ENCODE measurements at regions not wholly inside any gene's neighbourhood (a gene's known extent, or its start where the extent isn't known, plus 50 kb on each side); places are given as distances from the start of the nearest gene placed in this dataset.

DNA sequence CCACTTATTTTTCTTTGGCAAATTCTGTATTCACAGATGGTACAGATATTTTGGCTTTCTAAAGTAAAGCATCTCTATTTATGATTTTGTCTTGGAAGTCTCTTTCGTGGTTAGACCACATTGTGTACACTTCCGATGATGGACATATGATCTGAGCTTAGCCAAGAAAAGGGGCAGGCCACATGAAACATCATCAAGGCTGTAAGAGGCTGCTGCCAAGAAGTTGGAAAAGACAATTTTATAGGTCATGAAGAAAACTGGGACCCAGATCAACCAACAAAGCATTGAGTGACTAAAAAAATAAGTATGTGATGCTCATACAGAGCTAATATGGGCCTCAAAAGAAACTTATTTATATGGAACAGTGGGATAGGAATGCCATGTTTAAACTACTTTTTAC lies 266.4 kb downstream of the HAO1 start:
- H3K4me3 ChIP-seq (ENCODE audit: low read depth, low read length) = no peak overlapping the region
- ChIA-PET POLR2A (no interaction called here), CTCF (interaction anchor here (1.2 kb wide), 1 partner anchor 10 kb away, joined by 3 read pairs; no protein-coding TSS in a partner anchor)
- H3K27ac ChIP-seq (ENCODE audit: low read depth, low read length) = no peak overlapping the region
- TF ChIP-seq, protein P1, sequence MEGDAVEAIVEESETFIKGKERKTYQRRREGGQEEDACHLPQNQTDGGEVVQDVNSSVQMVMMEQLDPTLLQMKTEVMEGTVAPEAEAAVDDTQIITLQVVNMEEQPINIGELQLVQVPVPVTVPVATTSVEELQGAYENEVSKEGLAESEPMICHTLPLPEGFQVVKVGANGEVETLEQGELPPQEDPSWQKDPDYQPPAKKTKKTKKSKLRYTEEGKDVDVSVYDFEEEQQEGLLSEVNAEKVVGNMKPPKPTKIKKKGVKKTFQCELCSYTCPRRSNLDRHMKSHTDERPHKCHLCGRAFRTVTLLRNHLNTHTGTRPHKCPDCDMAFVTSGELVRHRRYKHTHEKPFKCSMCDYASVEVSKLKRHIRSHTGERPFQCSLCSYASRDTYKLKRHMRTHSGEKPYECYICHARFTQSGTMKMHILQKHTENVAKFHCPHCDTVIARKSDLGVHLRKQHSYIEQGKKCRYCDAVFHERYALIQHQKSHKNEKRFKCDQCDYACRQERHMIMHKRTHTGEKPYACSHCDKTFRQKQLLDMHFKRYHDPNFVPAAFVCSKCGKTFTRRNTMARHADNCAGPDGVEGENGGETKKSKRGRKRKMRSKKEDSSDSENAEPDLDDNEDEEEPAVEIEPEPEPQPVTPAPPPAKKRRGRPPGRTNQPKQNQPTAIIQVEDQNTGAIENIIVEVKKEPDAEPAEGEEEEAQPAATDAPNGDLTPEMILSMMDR (IDR thresholded peaks at IDR 0.05; ENCODE audit: low read depth, low read length) = no peak
- H3K9me3 ChIP-seq (ENCODE audit: control insufficient read depth, insufficient read depth, low read length) = no peaks in the 10 kb centered on the region
- no peak for DNase-seq (ENCODE audit: low read depth, low spot score)
- no peaks in the 10 kb centered on the region for H3K27me3 ChIP-seq (ENCODE audit: control insufficient read depth, insufficient read depth, low read length)

GRCh38 chr20:7682916-7683315 lies 257.3 kb downstream of the HAO1 start:
- Histone ChIP-seq H3K4me3 (ENCODE audit: low read depth, low read length) (no peak overlapping the region), H3K27ac (ENCODE audit: low read depth, low read length) (no peak overlapping the region), H3K27me3 (ENCODE audit: control insufficient read depth, insufficient read depth, low read length) (no peaks in the 10 kb centered on the region), H3K9me3 (ENCODE audit: control insufficient read depth, insufficient read depth, low read length) (no peaks in the 10 kb centered on the region)
- POLR2A ChIA-PET = no interaction called here
- CTCF ChIA-PET = no interaction called here
- DNase-seq (ENCODE audit: low read depth, low spot score) = no peak
- TF ChIP-seq, protein P1 (IDR thresholded peaks at IDR 0.05; ENCODE audit: low read depth, low read length) = no peak

- ChIA-PET CTCF (no interaction called here), POLR2A (no interaction called here)
- Histone ChIP-seq H3K27ac (ENCODE audit: low read depth, low read length) (no peak overlapping the region), H3K27me3 (ENCODE audit: control insufficient read depth, insufficient read depth, low read length) (no peaks in the 10 kb centered on the region), H3K4me3 (ENCODE audit: low read depth, low read length) (no peak overlapping the region), H3K9me3 (ENCODE audit: control insufficient read depth, insufficient read depth, low read length) (no peaks in the 10 kb centered on the region)
- no peak for DNase-seq (ENCODE audit: low read depth, low spot score)
- TF ChIP-seq, protein P1 (IDR thresholded peaks at IDR 0.05; ENCODE audit: low read depth, low read length) = no peak
Observed at GRCh38 chr20:7687065-7687464, 253.2 kb downstream of the HAO1 start.

- Histone ChIP-seq H3K27me3 (ENCODE audit: control insufficient read depth, insufficient read depth, low read length) (no peaks in the 10 kb centered on the region), H3K9me3 (ENCODE audit: control insufficient read depth, insufficient read depth, low read length) (no peaks in the 10 kb centered on the region), H3K27ac (ENCODE audit: low read depth, low read length) (no peak overlapping the region), H3K4me3 (ENCODE audit: low read depth, low read length) (no peak overlapping the region)
- no peak for DNase-seq (ENCODE audit: low read depth, low spot score)
- TF ChIP-seq, protein P1 (IDR thresholded peaks at IDR 0.05; ENCODE audit: low read depth, low read length) = no peak
- ChIA-PET CTCF (no interaction called here), POLR2A (no interaction called here)
Observed at GRCh38 chr20:7689151-7689550, 251.1 kb downstream of the HAO1 start.

GRCh38 chr20:7691647-7692269 lies 248.5 kb downstream of the HAO1 start:
- POLR2A ChIA-PET = no interaction called here
- DNase-seq (ENCODE audit: low read depth, low spot score) = no peak
- TF ChIP-seq, protein P1 (IDR thresholded peaks at IDR 0.05; ENCODE audit: low read depth, low read length) = no peak

More at GRCh38 chr20:7691647-7692269, 248.5 kb downstream of the HAO1 start:
- no peaks in the 10 kb centered on the region for H3K27me3 ChIP-seq (ENCODE audit: control insufficient read depth, insufficient read depth, low read length)
- no peaks in the 10 kb centered on the region for H3K9me3 ChIP-seq (ENCODE audit: control insufficient read depth, insufficient read depth, low read length)
- no peak overlapping the region for H3K4me3 ChIP-seq (ENCODE audit: low read depth, low read length)
- CTCF ChIA-PET = no interaction called here
- no peak overlapping the region for H3K27ac ChIP-seq (ENCODE audit: low read depth, low read length)
